GM19372 (cell line): ENCODE measurements at regions not wholly inside any gene's neighbourhood (a gene's known extent, or its start where the extent isn't known, plus 50 kb on each side); places are given as distances from the start of the nearest gene placed in this dataset.

ENCODE experiments used
- ATAC-seq: cut with Tn5 transposase; IDR thresholded peaks from one replicate; pipeline ENCODE4 v1.9.1; 2021; ENCODE audit warnings: mild to moderate bottlenecking, low read depth, moderate library complexity; ENCODE audit not compliant: unreplicated experiment

DNA sequence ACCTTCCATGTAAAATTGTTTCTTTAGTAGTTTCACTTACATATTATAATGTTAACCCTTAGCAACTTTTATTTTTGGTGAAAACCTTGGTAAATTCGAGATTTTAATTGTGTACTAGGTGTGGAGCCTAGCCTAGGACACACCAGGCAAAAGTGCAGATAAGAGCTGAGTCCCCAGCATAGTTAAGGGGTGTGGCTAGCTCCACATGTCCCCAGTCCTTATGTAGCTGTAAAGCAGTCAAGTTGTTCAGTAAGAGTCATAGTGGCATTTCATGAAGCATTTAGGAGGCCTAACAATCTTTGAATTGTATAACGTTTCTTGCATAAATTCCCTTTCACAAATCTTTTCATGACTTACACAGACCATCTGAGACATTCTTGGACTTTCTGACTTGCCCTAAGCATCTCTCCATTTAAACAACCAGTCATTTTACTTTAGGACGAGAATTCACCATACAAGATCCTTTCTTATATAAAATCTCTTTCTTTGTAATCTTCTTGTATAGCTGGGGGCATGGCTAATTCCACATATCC, 53.8 kb upstream of the INHBA start:
- ATAC-seq = no peak

DNA sequence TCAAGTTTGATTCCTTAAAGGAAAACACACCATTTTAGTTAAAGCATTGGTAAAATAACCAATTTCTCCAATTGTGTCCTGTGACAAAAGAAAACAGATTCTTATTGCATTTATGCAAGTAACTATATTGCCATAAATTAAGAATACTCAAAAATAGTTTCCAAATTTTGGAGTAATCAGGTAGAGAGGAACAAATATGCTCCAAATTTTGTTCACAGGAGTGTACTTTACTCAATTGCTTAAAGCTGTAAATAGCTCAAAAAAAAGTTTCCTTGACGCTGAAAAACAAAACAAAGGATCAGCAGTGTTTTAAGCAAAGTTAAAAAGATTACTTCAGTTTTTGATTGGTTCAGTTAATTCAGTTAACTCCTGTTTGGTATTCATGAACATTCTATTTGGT, 52.2 kb upstream of the INHBA start:
- no peak for ATAC-seq

DNA sequence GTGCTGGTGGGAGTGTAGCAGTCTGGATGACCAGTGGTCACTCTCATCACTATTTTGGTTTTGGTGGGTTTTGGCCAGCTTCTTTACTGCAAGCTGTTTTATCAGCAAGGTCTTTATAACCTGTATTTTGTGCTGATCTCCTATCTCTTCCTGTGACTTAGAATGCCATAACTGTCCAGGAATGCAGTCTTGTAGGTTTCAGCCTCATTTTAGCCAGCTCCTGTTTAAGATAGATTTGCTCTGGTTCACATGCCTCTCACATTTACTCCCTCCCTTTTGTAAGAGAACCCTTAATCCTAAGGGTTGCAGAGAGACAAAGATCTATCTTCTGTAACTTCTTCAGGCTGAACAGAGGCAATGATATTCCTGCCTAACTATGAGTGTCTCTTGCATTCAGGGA, 51.2 kb upstream of the INHBA start:
- ATAC-seq = no peak
